Mammary epithelial cell (primary cell): ENCODE measurements at regions not wholly inside any gene's neighbourhood (a gene's known extent, or its start where the extent isn't known, plus 50 kb on each side); places are given as distances from the start of the nearest gene placed in this dataset.

Experiments
- EZH2 ChIP-seq: IDR thresholded peaks from 2 replicates; pipeline ENCODE4 v1.6.1; 2012; ENCODE audit warnings: low read length, inconsistent platforms, borderline replicate concordance
- TF ChIP-seq, protein P1 (sequence below), 2 donors: IDR thresholded peaks in 1 of 2; conservative IDR thresholded peaks in 1 of 2; 2 replicates each; pipeline ENCODE4 v1.5.1; 2011 to 2012; ENCODE audit warnings: inconsistent platforms in 2 of 2, low read length in 2 of 2, mild to moderate bottlenecking in 2 of 2, control low read depth in 1 of 2, low read depth in 1 of 2; ENCODE audit not compliant: insufficient read depth in 1 of 2; ENCODE audit errors: extremely low read depth in 1 of 2

GRCh38 chr6:164346631-164347030, 932.1 kb downstream of the QKI start:
- TF ChIP-seq, protein P1, sequence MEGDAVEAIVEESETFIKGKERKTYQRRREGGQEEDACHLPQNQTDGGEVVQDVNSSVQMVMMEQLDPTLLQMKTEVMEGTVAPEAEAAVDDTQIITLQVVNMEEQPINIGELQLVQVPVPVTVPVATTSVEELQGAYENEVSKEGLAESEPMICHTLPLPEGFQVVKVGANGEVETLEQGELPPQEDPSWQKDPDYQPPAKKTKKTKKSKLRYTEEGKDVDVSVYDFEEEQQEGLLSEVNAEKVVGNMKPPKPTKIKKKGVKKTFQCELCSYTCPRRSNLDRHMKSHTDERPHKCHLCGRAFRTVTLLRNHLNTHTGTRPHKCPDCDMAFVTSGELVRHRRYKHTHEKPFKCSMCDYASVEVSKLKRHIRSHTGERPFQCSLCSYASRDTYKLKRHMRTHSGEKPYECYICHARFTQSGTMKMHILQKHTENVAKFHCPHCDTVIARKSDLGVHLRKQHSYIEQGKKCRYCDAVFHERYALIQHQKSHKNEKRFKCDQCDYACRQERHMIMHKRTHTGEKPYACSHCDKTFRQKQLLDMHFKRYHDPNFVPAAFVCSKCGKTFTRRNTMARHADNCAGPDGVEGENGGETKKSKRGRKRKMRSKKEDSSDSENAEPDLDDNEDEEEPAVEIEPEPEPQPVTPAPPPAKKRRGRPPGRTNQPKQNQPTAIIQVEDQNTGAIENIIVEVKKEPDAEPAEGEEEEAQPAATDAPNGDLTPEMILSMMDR (conservative IDR thresholded peaks at IDR 0.05 in 1 of 2, IDR thresholded peaks at IDR 0.05 in 1 of 2; ENCODE audit: extremely low read depth in 1 of 2, insufficient read depth in 1 of 2, low read depth in 1 of 2, low read length in 2 of 2) = no peak
- no peak for TF ChIP-seq EZH2
